Omental fat pad (tissue), 3 donors: ENCODE measurements at regions not wholly inside any gene's neighbourhood (a gene's known extent, or its start where the extent isn't known, plus 50 kb on each side); places are given as distances from the start of the nearest gene placed in this dataset.
"Not testable (repeated sequence)": the region's sequence is repeated elsewhere in the genome, so short reads cannot be mapped to it uniquely, and the experiment has no call there.

Experiments
- ATAC-seq: fragments of 150-250 bp; one replicate; pipeline ENCODE4 v1.9.1; 2016; ENCODE audit warnings: mild to moderate bottlenecking, moderate library complexity; ENCODE audit not compliant: low FRiP score
- DNase-seq: peaks from one replicate; pipeline ENCODE4 v3.0.0-alpha.2; 2019; ENCODE audit warnings: low spot score
- CTCF ChIP-seq, 3 donors: fragments of 450-650 bp; IDR thresholded peaks; one replicate each; pipeline ENCODE4 v1.5.1; 2016 to 2017; ENCODE audit warnings: antibody characterized with exemption in 3 of 3, mild to moderate bottlenecking in 3 of 3, moderate library complexity in 2 of 3

GRCh38 chr1:194629011-194629410 lies 1442.6 kb upstream of the B3GALT2 start:
- DNase-seq (no peak), ATAC-seq (no peak)
- no peak for TF ChIP-seq CTCF (IDR thresholded peaks at IDR 0.05)

GRCh38 chr1:194624833-194625232 lies 1438.4 kb upstream of the B3GALT2 start:
- no peak for TF ChIP-seq CTCF (IDR thresholded peaks at IDR 0.05)
- DNase-seq, result no peak
- ATAC-seq, result no peak

GRCh38 chr1:194618101-194618500 lies 1431.7 kb upstream of the B3GALT2 start:
- no peak for TF ChIP-seq CTCF (IDR thresholded peaks at IDR 0.05)
- no peak for DNase-seq

GRCh38 chr1:194617272-194617671 lies 1430.9 kb upstream of the B3GALT2 start:
- ATAC-seq, result not testable (repeated sequence)

More at GRCh38 chr1:194618101-194618500, 1431.7 kb upstream of the B3GALT2 start:
- ATAC-seq, result no peak

GRCh38 chr1:194616835-194617234 lies 1430.4 kb upstream of the B3GALT2 start:
- ATAC-seq (no peak), DNase-seq (no peak)
- TF ChIP-seq CTCF (IDR thresholded peaks at IDR 0.05), result no peak

More at GRCh38 chr1:194617272-194617671, 1430.9 kb upstream of the B3GALT2 start:
- not testable (repeated sequence) for DNase-seq

- TF ChIP-seq CTCF (IDR thresholded peaks at IDR 0.05), result no peak
- ATAC-seq, result no peak
- DNase-seq, result no peak
Observed at GRCh38 chr1:194602184-194602583, 1415.8 kb upstream of the B3GALT2 start.

GRCh38 chr1:194600716-194601115 lies 1414.3 kb upstream of the B3GALT2 start:
- ATAC-seq (no peak), DNase-seq (no peak)
- no peak for TF ChIP-seq CTCF (IDR thresholded peaks at IDR 0.05)

- ATAC-seq (no peak), DNase-seq (no peak)
- no peak for TF ChIP-seq CTCF (IDR thresholded peaks at IDR 0.05)
Observed at GRCh38 chr1:194598098-194598497, 1411.7 kb upstream of the B3GALT2 start.
